GM18873 (cell line): ENCODE measurements at regions not wholly inside any gene's neighbourhood (a gene's known extent, or its start where the extent isn't known, plus 50 kb on each side); places are given as distances from the start of the nearest gene placed in this dataset.
A peak's percentile ranks its signal among the peaks of the same experiment; 100 is the strongest.

Experiments
- ATAC-seq: cut with Tn5 transposase; IDR thresholded peaks from one replicate; pipeline ENCODE4 v1.9.1; 2021; ENCODE audit warnings: mild to moderate bottlenecking, moderate library complexity, moderate number of reproducible peaks; ENCODE audit not compliant: unreplicated experiment, low FRiP score

DNA sequence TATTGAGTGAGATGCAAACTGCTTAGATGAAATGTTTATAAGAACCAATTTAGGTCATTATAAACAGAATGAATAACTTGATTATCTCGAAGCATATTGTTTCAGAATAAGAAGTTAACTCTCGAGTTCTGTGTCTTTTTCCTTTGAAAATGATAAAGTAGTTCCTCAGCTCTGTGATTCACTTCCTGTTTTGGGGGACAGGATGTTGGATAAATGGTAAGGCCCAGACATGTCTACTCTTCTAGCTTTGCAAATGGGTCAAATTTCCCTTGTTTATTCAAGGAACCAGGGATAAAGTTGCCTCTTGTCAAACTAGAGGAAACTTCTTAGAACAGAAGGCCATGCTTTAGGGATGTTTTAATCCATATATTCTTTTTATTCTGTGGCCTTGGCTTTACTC is 246.9 kb downstream of the SOX4 start:
- no peak for ATAC-seq

- no peak for ATAC-seq
Measured at GRCh38 chr6:21842875-21843645, 249.5 kb downstream of the SOX4 start.

- no peak for ATAC-seq
Measured at GRCh38 chr6:21844120-21844917, 250.8 kb downstream of the SOX4 start.

- ATAC-seq = no peak
Measured at GRCh38 chr6:21845018-21845417, 251.5 kb downstream of the SOX4 start.

GRCh38 chr6:21845439-21846140 is 252.0 kb downstream of the SOX4 start:
- no peak for ATAC-seq

DNA sequence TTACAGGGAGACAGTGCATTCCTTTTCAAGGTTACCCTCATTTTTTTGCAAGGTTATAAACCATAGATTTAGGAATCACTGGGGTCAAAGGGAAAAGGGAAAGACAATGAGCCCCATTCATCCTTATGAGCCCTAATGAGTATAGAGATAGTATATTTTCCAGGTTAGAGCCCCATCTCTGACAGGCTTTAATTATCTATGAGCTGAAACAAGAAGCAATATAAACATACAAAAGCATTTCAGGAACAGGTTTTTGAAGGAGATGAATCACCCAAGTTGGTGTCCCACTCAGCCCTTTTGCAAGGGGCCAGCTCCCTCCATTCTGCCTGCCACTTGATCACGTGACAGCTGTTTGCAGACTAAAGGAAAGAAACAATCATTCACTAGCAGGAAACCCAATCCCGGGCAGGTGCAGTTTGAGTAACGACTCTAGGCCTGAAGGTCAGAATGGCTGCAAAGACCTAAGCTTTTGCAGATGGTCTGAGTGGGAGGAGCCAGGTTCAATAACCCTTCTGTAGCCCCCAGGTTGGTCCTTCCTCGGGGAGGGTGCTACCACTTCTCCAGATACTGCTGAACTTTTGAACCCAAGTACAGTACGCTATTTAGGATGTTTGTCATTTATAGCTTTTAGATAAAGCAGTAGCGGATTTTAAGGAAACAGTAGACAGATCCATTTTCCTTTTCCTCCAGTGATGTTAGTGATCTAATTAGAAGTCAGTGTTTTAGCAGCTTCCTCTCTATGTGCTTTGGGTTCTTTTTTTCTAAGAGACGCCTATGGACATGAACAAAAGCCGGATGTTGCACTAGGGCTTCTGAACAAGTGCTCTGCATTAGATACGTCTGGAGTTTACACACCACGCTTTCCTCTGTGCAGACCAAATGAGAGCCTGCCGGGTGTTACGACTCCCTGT is 253.2 kb downstream of the SOX4 start:
- peak; percentile 71 for ATAC-seq

DNA sequence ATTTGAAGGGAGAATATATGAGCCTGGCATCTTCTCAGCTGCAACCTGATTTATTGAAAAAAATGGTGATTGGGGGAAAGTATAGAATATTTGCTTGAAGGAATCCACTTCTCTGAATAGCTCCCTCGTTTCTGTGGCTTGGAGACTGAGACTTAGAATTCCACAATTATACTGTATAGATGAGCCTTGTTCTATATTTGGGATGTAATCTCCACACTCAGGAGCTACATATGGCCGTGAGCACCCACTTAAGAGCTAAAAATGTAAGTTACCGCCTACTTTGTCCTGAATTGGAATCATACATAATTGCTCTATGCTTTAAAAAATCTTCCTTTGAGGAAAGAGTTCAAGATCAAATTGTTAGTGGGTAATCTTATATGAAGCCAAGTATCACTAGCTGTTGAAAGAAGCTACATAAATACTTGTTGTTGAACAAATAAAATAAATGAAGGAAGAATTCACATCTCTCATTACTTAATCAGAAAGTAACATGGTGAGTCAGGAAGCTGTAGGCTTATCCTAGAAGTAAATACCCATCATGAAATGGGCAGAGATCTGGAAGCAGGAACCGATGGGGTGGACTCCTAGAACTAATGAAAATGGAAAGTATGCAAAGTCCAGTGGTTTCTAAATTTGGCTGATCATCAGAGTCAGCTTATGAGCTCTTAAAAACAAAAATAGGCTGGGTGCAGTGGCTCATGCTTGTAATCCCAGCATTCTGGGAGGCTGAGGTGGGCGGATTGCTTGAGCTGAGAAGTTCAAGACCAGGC is 254.3 kb downstream of the SOX4 start:
- no peak for ATAC-seq

DNA sequence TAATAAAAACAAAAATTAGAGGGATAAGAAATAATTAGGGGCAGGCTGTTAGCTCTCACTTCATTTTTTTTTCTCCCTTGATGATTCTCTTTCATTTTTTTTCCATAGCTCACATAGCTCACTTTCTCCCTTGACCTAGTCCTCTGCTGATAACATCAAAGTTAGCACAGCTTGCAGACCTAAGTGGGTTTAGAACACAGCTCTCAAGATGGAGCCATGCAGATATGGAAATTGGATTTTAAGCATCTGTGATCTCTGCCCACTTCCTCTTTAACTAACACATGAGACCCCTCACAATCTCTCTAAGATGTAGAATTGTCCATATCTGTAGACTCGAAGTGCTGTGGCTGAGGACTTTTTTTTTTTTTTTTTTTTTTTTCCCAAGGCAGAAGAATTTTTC is 257.1 kb downstream of the SOX4 start:
- no peak for ATAC-seq

DNA sequence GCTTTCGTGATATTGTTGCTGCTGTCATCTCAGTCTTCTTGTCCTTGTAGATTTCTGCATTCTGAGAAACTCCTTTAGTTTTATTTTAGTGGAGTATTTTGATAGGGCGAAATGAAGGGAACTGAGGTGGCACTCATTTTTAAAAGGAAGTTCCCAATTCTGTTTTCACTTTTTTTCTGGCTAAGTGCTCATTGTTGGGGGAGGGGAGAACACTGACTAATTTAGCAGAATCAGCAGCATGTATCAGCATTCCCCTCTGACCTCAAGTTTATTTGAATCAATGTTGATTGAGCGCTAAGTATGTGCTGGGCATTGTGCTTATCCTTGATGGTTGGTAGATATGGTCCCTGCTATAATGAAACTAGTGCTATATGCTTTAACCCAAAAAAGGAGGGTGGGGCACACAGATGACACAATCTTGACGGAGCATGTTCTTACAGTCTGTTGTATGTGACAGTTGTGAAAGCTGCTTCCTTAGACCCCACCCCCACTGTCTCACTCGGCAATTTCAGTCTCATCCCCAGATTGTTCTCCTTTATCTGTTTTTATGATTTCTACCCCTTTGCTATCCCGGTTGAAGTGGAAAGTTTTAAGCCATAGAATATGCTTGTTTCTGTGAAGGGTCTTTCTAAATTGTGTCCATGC is 262.4 kb downstream of the SOX4 start:
- ATAC-seq = no peak

GRCh38 chr6:21856456-21856825 is 262.9 kb downstream of the SOX4 start:
- no peak for ATAC-seq

DNA sequence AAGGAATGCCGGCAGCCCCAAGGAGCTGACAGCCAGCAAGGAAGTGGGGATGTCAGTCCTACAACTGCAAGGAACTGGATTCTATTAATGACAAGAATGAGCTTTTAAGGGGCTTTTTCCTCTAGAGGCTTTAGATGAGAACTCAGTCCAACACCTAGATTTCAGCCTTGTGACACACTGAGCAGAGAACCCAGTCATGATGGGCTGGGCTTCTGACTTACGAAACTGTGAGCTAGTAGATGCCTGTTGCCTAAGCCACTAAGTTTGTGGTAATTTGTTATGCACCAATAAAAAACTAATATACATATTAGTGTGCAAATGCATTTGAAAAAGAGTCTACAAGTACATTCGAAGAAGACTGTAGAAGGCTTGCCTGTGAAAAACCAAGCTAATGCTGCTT is 263.3 kb downstream of the SOX4 start:
- ATAC-seq = no peak

DNA sequence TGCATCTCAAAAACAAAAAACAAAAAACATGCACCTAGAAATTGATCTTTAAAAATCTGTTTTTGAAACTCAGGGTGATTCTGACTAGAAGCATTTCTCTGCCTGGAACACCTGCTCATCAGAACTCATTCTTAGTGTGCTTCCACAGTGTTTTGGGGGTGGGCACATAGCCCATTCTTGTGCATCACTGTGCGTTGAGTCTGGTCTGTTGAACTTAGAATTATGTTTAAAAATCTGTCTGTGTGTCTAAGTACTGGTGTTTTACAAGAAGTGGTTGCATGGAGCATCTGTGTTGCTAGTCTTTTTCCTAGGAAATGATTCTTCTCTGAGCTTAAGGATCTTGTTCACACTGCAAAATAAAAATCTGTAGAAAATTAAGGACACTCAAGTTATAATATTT is 264.5 kb downstream of the SOX4 start:
- no peak for ATAC-seq

GRCh38 chr6:21859193-21859735 is 265.7 kb downstream of the SOX4 start:
- ATAC-seq = no peak

- ATAC-seq = no peak
Measured at GRCh38 chr6:21861942-21862341, 268.4 kb downstream of the SOX4 start.

DNA sequence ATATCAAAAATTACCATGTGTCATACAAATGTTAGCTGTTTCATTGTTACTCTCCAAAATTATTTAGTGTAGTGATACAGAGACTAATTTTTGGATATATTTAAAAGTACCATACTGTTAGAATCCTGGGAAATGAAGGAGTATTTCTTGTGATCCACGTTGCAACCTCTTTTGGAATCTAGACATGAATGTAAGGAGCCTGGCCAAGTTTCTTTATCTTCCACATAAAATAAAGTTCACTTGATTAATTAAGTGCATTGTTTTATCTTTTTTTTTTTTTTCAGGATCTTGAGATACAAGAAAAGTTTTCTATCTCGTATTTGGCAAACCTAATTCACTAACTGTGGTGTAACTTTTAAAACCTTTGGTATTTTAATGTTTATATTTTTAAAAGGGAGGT is 270.7 kb downstream of the SOX4 start:
- ATAC-seq = no peak

DNA sequence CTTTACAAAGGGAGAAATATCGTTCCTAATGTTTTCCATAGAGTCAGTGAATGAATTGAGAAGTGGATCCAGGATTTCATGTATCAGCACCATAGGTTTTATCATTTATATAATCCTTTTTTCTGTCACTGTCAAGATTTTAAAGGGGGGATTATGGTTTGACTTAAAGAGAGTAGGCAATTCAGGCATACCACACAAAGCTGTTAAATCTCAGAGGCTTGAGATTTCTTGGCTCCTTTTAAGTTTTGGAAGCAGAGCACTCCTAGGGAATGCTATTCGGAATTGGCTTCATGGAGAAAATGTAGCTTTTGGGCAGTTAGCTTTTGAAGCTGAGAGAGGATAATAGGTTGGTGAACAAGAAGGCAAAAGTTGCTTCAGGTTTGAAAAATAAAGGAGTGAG is 274.7 kb downstream of the SOX4 start:
- ATAC-seq = no peak

DNA sequence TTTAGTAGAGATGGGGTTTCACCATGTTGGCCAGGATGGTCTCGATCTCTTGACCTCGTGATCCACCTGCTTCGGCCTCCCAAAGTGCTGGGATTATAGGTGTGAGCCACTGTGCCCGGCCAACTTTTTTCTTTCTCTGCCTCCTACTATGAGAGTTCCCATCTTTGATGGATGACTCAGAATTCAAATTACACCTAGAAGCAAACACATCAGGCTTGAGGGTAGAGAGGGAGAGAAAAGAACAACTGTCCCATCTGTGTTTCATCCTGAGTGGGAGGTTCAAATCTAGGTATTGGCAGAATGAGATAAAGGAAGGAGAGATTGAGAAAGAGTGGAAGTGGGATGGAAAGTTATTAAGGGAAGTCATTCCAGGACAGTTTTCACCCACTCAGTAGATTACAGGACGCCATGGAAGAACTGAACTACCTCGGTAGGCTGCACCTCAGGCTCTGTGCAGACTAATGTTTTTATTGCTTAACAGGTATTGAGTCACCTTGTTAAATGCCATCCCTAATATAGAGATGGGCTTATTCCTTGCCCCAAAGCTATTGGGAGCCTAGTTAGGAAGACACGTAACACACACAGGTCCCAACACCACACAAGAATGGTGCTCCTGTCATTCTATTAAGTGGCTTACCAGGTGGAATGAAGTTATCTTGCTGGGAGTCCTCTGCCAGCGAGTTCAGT is 275.7 kb downstream of the SOX4 start:
- ATAC-seq = no peak

DNA sequence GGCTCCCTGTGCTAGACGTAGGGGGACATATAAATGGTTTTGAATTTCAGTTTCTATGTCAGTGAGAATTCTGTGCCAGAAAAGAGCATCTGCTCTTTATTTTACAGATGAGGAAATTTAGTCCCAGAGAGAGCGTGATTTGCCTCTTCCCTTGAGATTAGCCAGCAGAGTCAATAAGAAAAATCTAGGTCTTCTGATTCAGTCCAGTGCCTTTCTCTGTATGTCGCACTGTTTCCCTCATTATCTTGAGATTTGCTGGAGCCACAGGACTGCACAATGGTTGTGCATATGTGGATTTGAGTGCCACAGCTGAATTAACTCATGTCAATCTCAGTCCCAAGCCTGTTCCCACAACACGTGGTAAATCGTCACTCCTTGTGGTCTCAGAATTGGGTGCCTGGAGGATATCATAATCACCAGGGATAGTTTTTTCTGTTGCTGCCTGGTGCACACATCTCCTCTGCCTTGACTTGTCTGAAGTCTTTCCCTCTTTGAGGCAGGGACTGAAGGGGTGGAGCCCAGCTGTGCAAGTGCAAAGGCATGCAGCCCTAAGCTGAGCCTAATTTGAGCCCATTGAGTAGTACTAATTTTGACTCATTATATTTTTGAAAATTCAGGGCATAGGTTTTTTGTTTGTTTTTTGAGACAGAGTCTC is 276.7 kb downstream of the SOX4 start:
- no peak for ATAC-seq
